ENCODE measurements at regions not wholly inside any gene's neighbourhood (a gene's known extent, or its start where the extent isn't known, plus 50 kb on each side); places are given as distances from the start of the nearest gene placed in this dataset.
"Not testable (repeated sequence)": the region's sequence is repeated elsewhere in the genome, so short reads cannot be mapped to it uniquely, and the experiment has no call there.

DNA sequence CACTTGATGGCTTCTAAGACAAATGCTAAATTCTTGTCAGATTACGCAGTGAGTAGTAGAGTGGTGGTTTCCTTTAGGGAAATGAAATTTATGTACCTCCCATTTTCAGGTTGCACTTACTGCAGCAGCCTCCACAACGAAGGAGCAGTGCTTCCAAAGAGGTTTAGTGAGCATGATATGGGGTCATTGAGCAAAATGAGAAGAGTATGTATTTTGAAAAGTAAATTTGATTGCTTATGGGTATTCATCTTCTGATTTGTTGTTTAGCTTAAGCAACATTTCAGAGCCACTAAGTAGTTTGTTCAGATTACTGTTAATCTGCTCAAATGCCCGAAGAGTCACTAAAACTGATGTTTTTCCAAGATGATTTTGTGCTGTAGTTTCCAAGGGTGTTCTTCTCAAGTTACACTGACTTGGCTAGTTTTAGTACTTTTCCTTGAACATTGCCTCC lies 493.6 kb downstream of the PCNX1 start:
- Histone ChIP-seq H4K20me1 (ENCODE audit: insufficient read depth) (no peaks in the 10 kb centered on the region), H3K9ac (ENCODE audit: low read length) (no peak overlapping the region), H3K27ac (ENCODE audit: low read length) (no peak overlapping the region), H3K79me2 (replicated peaks; ENCODE audit: insufficient read depth, low read length) (no peaks in the 10 kb centered on the region), H3K9me2 (ENCODE audit: insufficient read depth, low read length) (no peaks in the 10 kb centered on the region), H3K4me2 (ENCODE audit: low read length) (no peak overlapping the region), H3F3A (ENCODE audit: insufficient read depth, low read length, poor library complexity, severe bottlenecking) (no peaks in the 10 kb centered on the region), H3K9me3 (ENCODE audit: low read length) (no peaks in the 10 kb centered on the region), H2AFZ (ENCODE audit: low read depth, low read length) (no peak overlapping the region), H3K36me3 (ENCODE audit: insufficient read depth, low read length) (no peaks in the 10 kb centered on the region), H3K4me3 (ENCODE audit: low read length) (no peak overlapping the region), H3K27me3 (ENCODE audit: insufficient read depth, low read depth, low read length) (no peaks in the 10 kb centered on the region)
- TF ChIP-seq, protein P1, sequence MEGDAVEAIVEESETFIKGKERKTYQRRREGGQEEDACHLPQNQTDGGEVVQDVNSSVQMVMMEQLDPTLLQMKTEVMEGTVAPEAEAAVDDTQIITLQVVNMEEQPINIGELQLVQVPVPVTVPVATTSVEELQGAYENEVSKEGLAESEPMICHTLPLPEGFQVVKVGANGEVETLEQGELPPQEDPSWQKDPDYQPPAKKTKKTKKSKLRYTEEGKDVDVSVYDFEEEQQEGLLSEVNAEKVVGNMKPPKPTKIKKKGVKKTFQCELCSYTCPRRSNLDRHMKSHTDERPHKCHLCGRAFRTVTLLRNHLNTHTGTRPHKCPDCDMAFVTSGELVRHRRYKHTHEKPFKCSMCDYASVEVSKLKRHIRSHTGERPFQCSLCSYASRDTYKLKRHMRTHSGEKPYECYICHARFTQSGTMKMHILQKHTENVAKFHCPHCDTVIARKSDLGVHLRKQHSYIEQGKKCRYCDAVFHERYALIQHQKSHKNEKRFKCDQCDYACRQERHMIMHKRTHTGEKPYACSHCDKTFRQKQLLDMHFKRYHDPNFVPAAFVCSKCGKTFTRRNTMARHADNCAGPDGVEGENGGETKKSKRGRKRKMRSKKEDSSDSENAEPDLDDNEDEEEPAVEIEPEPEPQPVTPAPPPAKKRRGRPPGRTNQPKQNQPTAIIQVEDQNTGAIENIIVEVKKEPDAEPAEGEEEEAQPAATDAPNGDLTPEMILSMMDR (IDR thresholded peaks at IDR 0.05; ENCODE audit: poor library complexity, severe bottlenecking) = no peak
- TF ChIP-seq MXI1 (conservative IDR thresholded peaks at IDR 0.05; ENCODE audit: poor library complexity, severe bottlenecking) (no peak), RAD21 (conservative IDR thresholded peaks at IDR 0.05) (no peak), POLR2AphosphoS5 (IDR thresholded peaks at IDR 0.05) (no peak), EP300 (conservative IDR thresholded peaks at IDR 0.05; ENCODE audit: poor library complexity, severe bottlenecking) (no peak)

DNA sequence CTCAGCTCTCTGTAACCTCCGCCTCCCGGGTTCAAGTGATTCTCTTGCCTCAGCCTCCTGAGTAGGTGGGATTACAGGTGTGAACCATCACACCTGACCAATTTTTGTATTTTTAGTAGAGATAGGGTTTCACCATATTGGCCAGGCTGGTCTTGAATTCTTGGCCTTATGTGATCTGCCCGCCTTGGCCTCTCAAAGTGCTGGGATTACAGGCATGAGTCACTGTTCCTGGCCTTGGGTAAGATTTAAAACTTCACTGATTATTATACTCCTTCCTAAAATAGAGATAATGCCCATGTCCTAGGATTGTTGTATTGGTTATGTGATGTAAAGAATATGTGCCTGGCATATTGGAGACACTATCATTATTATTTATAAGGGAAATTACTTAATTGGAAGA lies 495.2 kb downstream of the PCNX1 start:
- not testable (repeated sequence) for H3K27ac ChIP-seq (ENCODE audit: low read length); H2AFZ ChIP-seq (ENCODE audit: low read depth, low read length); H4K20me1 ChIP-seq (ENCODE audit: insufficient read depth); H3K79me2 ChIP-seq (replicated peaks; ENCODE audit: insufficient read depth, low read length); H3K9me2 ChIP-seq (ENCODE audit: insufficient read depth, low read length); H3K9ac ChIP-seq (ENCODE audit: low read length); H3K4me2 ChIP-seq (ENCODE audit: low read length); H3K4me3 ChIP-seq (ENCODE audit: low read length); H3F3A ChIP-seq (ENCODE audit: insufficient read depth, low read length, poor library complexity, severe bottlenecking); H3K9me3 ChIP-seq (ENCODE audit: low read length); H3K27me3 ChIP-seq (ENCODE audit: insufficient read depth, low read depth, low read length); H3K36me3 ChIP-seq (ENCODE audit: insufficient read depth, low read length)

DNA sequence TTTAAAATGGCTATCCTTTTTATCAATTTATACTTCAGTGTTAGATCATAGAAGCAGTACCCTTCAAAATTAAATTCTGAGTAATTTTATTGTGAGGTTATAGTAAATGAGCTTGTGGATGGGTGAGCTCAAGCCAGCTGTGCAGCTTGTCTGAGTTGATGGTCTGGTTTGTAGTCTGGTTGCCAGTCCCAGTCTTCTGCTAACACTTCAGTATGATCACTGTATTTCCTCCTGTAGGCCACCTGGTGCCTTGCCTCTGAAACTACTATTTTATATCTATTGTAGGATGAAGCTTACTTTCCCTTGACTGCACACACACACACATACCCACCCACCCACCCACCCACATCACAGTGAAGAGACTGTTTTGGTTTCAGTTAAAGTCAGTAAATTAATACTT lies 496.4 kb downstream of the PCNX1 start:
- Histone ChIP-seq H3K4me3 (ENCODE audit: low read length) (no peak overlapping the region), H3K4me2 (ENCODE audit: low read length) (no peak overlapping the region), H3K9ac (ENCODE audit: low read length) (no peak overlapping the region), H3F3A (ENCODE audit: insufficient read depth, low read length, poor library complexity, severe bottlenecking) (no peaks in the 10 kb centered on the region), H3K27me3 (ENCODE audit: insufficient read depth, low read depth, low read length) (no peaks in the 10 kb centered on the region), H2AFZ (ENCODE audit: low read depth, low read length) (no peak overlapping the region), H3K27ac (ENCODE audit: low read length) (no peak overlapping the region), H3K9me3 (ENCODE audit: low read length) (no peaks in the 10 kb centered on the region), H3K9me2 (ENCODE audit: insufficient read depth, low read length) (no peaks in the 10 kb centered on the region), H3K36me3 (ENCODE audit: insufficient read depth, low read length) (no peaks in the 10 kb centered on the region), H4K20me1 (ENCODE audit: insufficient read depth) (no peaks in the 10 kb centered on the region), H3K79me2 (replicated peaks; ENCODE audit: insufficient read depth, low read length) (no peaks in the 10 kb centered on the region)
- TF ChIP-seq EZH2 (IDR thresholded peaks at IDR 0.05; ENCODE audit: borderline replicate concordance, insufficient read depth, low read length, poor library complexity, severe bottlenecking) (no peak), SMC3 (conservative IDR thresholded peaks at IDR 0.05; ENCODE audit: poor library complexity) (no peak), POLR2AphosphoS5 (IDR thresholded peaks at IDR 0.05) (no peak), RAD21 (conservative IDR thresholded peaks at IDR 0.05) (no peak), EP300 (conservative IDR thresholded peaks at IDR 0.05; ENCODE audit: poor library complexity, severe bottlenecking) (no peak), TAF1 (IDR thresholded peaks at IDR 0.05; ENCODE audit: low read depth) (no peak), MXI1 (conservative IDR thresholded peaks at IDR 0.05; ENCODE audit: poor library complexity, severe bottlenecking) (no peak)
- TF ChIP-seq, protein P1 (IDR thresholded peaks at IDR 0.05; ENCODE audit: poor library complexity, severe bottlenecking) = no peak
- TF ChIP-seq, protein P2, sequence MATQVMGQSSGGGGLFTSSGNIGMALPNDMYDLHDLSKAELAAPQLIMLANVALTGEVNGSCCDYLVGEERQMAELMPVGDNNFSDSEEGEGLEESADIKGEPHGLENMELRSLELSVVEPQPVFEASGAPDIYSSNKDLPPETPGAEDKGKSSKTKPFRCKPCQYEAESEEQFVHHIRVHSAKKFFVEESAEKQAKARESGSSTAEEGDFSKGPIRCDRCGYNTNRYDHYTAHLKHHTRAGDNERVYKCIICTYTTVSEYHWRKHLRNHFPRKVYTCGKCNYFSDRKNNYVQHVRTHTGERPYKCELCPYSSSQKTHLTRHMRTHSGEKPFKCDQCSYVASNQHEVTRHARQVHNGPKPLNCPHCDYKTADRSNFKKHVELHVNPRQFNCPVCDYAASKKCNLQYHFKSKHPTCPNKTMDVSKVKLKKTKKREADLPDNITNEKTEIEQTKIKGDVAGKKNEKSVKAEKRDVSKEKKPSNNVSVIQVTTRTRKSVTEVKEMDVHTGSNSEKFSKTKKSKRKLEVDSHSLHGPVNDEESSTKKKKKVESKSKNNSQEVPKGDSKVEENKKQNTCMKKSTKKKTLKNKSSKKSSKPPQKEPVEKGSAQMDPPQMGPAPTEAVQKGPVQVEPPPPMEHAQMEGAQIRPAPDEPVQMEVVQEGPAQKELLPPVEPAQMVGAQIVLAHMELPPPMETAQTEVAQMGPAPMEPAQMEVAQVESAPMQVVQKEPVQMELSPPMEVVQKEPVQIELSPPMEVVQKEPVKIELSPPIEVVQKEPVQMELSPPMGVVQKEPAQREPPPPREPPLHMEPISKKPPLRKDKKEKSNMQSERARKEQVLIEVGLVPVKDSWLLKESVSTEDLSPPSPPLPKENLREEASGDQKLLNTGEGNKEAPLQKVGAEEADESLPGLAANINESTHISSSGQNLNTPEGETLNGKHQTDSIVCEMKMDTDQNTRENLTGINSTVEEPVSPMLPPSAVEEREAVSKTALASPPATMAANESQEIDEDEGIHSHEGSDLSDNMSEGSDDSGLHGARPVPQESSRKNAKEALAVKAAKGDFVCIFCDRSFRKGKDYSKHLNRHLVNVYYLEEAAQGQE (IDR thresholded peaks at IDR 0.05; ENCODE audit: borderline replicate concordance) = no peak
